Kasumi-1 (cell line): ENCODE measurements at regions not wholly inside any gene's neighbourhood (a gene's known extent, or its start where the extent isn't known, plus 50 kb on each side); places are given as distances from the start of the nearest gene placed in this dataset.
"Not testable (repeated sequence)": the region's sequence is repeated elsewhere in the genome, so short reads cannot be mapped to it uniquely, and the experiment has no call there.

Experiments
- DNase-seq, 2 experiments: peaks; one replicate each; lab custom pipeline; 2025; lab: John Stamatoyannopoulos, UW

DNA sequence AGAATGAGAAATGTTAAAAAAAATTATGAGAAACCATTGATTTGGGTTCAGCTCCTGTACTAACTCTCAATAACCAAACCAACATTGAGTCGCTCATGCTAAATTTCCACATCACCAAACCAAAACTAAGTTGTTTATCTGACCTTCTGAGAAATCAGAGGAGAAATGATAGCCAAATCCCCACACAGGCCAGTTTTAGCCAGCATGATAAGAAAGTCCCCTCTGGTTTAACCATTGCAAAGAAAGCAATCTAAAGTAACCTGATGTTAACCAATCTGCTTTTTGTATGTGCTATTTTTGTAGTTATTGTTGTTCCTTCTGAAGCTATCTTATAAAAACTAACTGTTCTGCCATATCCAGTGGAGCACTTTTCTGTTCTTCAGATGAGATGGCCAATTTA, 599.7 kb downstream of the SLC16A7 start:
- no peak for DNase-seq

DNA sequence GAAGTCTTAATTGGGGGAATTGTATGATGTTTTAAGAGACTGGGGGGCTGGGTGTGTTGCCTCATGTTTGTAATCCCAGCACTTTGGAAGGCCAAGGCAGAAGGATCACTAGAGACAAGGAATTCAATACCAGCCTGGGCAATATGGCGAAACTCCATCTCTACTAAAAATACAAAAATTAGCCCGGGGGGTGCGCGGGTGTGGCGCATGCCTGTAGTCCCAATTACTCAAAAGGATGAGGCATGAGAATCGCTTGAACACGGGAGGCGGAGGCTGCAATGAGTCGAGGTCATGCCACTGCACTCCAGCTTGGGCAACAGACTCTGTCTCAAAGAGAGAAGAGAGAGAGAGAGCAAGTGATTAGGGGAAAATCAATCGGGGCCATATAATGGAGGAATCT, 600.5 kb downstream of the SLC16A7 start:
- no peak for DNase-seq

DNA sequence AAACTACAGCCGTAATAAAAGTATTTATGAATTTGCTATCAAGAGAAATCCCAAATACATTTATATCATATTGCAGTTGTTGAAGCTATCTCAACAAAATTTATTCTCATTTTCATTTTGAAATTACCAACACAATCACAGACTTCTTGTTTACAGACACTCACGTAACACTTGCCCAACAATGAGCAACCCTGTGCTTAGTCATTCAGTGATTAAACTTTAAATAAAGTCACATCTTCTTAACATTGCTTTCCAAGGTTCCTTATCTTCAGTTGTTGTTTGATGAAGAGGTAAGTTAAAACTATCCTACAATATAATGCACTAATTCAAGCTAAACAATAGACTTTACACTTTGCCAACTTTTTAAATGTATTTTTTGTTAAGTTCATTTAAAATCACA, 601.8 kb downstream of the SLC16A7 start:
- DNase-seq, result no peak

DNA sequence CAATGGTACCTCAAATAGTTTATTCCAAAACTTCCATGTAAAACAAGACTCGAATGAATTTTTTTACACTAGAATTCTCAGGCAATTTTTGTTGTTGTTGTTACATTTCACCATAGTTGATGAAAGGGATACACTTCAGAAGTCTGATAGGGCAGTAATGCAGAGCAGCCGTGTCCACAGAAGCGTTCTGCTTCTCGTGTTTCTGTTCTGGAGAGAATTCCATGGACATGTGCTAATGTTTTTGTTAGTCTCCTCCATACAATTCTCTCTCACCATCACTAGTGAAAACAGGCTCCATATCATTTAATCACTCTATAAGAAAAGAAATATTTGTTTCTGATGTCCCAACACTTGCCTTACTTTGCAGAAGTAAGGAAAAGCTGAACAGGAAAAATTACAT, 606.1 kb downstream of the SLC16A7 start:
- no peak for DNase-seq

DNA sequence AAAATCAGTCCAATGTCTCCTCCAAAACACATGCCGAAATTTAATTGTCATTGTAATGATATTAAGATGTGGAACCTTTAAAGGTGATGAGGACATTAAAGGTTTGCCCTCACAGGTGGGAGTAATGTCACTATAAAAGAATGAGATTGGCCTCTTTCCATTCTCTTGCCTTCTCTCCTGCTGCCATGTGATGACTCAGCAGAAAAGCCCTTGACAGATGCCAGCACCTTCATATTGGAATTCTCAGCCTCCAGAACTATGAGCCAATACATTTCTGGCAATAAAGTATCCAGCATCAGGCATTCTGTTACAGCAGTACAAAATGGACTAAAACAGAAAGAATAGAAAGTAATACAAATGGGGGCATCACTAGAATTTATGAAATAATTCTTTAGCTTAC, 609.7 kb downstream of the SLC16A7 start:
- DNase-seq, result no peak

DNA sequence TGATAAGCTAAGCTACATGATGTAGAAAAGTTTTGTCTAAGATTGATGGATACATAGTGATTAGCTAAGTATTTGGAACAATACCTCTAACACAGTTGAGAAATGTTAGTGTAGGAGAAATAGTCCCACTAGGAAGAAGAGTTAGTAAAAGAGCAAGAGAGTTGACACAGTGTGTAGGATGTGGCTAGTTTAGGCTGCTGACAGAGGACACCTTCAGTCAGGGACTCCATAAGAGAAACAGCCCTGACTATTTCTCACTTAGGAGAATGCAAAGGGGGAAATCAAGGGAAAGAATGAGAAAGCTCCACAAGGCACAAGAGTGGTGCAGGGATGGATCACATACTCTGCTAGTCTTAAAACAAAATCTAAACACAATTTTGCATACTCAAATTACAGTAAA, 613.7 kb downstream of the SLC16A7 start:
- DNase-seq, result no peak

DNA sequence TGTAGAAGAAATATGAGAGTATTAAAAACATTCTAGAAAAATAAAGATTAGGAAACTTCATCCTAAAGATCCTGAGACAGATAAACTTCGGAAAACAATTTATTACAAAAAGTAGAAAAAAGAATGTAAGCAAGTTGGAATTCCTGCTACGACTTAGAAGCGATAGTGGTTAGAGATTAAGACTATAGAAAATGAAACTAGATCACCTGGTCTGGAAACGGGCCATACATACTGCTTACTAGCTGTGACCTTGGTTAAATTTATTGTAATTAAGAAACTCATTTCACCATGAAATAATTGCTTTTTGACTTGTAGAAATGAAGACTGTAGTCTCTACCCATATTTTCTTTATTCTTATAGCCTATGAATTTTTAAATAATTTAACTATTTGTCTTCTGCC, 614.1 kb downstream of the SLC16A7 start:
- no peak for DNase-seq

DNA sequence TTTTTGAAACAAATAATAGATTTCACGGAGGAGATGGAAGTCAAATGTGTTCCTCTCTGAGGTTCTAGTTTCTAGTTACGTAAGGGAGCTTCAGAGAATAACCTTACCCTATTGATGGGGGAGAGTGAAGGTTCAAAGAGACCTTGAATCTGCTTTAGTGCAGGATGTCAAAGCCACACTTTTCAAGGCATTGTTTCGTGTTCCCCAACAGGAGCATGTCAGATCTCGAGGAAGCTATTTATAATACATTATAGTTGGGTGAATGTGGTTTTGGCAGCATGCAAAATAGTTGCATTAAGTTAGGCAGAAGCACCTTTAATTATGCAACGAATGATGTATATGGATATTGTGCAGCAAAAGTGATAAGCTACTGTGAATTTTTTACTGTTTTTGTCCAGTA, 614.9 kb downstream of the SLC16A7 start:
- DNase-seq, result no peak

DNA sequence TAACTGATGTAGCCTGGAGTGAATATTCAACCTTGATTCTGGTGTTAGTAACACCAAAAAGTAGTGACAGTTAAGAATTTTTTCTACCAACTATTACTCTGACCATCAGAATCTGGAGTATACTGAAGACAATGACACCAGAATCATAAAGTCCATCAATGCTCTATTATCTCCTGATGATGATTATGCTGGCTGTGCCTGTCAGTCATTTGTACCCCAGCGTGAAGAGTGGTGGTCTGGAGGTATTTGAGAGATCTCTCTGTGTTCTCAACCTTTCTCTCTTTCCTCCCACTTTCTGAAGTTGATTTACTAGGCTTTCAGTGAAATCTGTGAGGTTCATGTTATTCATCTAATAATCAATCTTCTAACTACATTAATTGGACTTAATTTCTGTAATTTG, 615.4 kb downstream of the SLC16A7 start:
- no peak for DNase-seq

DNA sequence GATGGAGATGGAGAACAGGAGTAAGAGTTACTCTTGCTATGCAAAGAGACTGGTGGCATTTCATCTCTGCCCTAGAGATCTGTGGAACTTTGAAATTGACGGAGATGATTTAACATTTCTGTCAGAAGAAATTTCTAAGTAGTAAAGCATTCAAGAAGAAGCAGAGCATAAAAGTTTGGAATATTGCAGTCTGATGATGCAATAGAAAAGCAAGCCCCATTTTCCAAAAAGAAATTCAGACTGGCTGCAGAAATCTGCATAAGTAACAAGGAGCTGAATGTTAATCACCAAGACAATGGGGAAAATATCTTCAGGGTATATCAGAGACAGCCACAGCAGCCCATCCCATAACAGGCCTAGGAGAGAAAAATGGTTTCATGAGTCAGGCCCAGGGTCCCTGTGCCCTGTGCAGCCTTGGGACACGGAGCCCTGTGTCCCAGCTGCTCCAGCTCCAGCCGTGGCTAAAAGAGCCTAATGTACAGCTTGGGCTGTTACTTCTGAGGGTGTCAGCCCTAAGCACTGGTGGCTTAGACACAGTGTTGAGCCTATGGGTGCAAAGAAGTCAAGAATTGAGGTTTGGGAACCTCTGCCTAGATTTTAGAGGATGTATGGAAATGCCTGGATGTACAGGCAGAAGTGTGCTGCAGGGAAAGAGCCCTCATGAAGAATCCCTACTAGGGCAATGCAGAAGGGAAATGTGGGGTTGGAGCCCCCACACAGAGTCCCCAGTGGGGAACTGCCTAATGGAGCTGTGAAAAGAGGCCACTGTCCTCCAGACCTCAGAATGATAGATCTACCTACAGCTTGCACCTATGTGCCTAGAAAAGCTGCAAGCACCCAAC, 616.6 kb downstream of the SLC16A7 start:
- DNase-seq, result no peak

DNA sequence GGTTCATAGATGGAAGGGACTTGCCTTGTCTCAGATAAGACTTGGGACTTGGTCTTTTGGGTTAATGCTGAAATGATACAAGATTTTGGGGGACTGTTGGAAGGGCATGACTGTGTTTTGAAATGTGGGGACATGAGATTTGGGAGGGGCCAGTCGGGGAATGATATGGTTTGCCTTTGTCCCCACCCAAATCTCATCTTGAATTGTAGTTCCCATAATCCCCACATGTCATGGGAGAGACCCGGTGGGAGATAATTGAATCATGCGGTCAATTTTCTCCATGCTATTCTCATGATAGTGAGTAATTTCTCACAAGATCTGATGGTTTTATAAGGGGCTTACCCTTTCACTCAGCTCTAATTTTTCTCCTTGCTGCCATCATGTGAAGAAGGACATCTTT, 617.4 kb downstream of the SLC16A7 start:
- not testable (repeated sequence) for DNase-seq

DNA sequence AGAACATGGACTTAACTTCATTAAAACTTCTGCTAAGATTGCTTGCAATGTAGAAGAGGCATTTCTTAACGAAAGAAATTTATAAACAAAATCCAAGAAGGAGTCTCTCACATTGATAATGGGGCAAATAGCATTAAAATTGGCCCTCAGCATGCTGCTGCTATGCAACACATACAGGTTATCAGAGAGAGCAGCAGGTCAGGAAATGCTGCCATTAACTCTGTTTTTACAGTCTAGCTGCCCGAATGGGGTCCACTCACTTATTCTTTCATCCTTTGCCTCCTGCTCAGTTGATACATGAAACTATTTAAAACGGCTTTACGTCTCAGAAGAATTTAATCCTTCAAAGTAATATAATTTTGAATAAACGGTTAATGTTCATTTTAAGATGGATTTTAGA, 620.4 kb downstream of the SLC16A7 start:
- DNase-seq, result no peak

DNA sequence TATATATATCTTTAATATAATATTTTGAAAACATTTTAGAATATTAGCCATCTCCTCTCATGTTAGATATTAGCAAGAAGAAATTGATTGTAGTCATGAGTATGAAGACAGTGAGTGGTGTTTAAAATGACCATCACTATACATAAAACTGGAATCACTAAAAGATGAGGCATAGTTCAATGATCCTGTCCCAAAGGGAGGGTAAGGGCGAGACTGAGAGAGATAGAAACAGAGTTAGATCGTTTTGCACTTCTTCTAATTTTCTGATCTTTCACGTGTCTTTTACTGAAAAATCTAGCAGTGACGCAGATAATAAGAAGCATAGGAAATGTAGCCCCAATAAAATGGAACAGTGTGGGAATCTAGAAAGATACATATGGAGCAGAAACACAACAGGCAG, 627.4 kb downstream of the SLC16A7 start:
- DNase-seq, result no peak

DNA sequence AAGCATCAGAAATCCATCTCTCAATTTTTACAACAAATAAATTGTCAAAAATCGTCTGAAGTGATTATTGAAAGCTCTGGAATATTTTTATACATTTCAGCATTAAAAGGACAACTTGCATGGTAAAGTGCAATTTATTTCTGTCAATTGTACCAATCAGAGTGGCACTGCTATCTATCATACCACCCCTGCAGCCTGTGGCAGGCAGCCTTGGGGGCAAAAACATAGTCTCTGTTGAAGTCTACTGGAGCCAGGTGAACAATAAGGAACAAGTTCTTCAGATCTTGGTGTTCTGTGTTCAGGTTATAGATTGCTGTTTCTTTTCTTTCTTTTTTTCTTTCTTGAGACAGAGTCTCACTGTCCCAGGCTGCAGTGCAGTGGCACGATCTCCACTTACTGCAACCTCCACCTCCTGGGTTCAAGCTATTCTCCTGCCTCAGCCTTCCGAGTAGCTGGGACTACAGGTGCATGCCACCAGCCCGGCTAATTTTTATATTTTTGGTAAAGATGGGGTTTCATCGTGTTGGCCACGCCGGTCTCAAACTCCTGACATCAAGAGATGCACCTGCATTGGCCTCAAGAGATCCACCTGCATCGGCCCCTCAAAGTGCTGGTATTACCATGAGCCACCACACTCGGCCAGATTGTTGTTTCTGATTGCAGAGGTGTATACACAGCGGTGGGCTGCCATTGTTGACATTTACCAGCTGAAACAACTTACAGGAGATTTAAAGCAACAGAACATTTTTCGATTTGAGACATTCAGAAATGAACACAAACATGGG, 629.6 kb downstream of the SLC16A7 start:
- DNase-seq, result no peak

DNA sequence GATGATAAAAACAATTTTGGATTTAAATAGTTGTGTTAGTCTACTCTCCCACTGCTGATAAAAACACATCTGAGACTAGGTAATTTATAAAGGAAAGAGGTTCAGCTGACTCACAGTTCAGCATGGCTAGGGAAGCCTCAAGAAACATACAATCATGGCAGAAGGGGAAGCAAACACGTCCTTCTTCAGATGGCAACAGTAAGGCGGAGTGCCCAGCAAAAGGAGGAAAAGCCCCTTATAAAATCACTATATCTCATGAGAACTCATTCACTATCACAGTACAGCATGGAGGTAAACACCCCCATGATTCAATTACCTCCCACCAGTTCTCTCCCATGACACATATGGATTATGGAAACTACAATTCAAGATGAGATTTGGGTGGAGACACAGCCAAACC, 632.1 kb downstream of the SLC16A7 start:
- DNase-seq, result no peak

DNA sequence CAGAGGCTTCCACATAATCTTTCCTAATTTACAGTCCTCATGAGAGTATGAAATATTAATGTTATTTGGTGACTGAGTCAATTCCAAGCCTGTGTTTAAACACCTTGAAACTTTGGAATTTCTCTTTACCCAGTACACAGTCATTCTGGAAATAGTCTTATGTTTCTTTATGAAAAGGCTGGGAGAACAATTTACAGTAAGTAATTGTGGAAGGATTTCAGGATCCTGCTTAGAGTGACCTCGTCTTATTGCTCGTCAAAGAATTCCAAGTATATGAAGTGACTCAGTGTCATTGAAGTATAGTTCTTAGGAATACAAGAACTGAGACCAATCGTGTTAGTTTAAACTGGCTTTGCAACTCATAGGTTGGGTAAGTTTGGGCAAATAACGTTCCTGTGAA, 634.2 kb downstream of the SLC16A7 start:
- no peak for DNase-seq

DNA sequence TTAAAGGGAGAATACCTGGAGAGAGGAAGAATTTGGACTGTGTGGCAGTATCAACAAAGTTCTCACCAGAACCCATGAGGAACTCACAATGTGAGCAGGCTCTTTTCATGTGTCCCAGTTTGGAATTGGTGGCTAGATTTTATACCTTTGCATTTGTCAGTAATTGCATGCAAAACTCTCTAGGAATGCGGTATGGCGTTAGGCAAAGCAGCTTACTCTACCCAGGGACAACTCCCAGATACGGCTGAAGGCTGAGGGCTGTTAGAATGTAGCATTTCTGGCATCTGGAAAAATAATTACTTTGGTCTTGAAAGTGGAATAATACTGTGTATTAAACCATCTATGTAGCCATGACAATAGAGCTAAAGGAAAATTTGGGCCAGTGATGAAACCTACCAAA, 635.5 kb downstream of the SLC16A7 start:
- no peak for DNase-seq

DNA sequence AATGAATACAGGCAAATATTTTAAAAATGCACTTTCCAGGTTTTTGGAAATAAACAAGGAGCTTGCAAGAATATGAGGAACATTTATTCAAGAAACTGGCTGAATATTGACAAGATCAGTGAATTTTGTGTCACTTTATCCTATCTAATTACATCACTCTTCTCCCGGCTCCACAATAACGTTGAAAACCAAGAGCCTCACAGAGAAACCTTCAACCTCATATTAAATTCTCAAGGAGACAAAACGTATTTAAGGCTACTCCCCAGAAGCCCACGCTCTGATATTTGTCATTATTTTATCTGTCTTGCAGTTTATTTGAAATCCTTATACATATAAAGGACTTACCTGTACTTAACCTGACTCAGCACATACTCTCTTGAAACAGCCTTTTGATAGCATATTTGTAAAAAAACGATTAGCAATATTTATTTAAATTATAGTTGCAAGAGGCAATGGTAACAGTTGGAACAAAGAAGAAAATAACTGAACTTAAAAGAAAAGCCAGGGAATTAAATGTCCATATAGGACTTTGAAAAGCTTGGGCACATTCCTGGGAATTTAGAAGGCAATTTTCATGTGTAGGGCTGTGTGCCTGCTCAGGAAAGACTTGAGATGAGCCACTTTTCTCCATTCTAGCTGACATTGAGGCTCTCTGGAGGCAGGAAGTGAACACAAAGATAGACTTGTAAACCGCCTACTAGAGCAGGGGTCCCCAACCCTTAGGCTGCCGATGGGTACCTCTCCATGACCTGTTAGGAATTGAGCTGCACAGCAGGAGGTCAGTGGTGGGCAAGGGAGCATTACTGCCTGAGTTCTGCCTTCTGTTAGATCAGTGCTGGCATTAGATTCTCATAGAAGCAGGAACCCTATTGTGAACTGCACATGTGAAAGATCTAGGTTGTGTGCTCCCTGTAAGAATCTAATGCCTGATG, 636.4 kb downstream of the SLC16A7 start:
- DNase-seq, result no peak

DNA sequence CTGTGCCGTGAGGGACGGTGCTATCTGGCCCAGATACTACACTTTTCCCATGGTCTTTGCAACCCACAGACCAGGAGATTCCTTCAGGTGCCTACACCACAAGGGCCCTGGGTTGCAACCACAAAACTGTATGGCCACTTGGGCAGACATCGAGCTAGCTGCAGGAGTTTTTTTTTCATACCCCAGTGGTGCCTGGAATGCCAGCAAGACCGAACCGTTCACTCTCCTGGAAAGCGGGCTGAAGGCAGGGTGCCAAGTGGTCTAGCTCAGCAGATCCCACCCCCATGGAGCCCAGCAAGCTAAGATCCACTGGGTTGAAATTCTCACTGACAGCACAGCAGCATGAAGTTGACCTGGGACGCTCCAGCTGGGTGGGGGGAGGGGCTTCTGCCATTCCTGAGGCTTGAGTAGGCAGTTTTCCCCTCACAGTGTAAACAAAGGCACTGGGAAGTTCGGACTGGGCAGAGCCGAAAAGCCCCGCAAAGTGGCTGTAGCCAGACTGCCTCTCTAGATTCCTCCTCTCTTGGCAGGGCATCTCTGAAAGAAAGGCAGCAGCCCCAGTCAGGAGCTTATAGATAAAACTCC, 638.9 kb downstream of the SLC16A7 start:
- not testable (repeated sequence) for DNase-seq

DNA sequence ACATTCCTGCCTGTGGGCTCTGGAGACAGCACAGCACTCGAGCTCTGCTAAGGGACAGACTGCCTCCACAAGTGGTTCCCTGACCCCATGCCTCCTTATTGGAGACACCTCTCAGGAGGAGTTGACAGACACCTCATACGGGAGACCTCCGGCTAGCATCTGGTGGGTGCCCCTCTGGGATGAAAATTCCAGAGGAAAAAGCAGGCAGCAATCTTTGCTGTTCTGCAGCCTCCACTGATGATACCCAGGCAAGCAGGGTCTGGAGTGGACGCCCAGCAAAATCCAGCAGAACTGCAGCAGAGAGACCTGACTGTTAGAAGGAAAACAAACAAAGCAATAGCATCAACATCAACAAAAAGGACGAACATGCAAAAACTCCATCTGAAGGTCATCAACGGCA, 639.4 kb downstream of the SLC16A7 start:
- no peak for DNase-seq

DNA sequence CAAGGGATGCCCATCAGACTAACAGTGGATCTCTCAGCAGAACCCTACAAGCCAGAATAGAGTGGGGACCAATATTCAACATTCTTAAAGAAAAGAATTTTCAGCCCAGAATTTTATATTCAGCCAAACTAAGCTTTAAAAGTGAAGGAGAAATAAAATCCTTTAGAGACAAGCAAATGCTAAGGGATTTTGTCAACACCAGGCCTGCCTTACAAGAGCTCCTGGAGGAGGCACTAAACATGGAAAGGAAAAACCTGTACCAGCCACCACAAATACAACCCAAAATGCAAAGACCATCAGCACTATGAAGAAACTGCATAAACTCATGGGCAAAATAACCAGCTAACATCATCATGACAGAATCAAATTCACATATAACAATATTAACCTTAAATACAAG, 640.6 kb downstream of the SLC16A7 start:
- not testable (repeated sequence) for DNase-seq

DNA sequence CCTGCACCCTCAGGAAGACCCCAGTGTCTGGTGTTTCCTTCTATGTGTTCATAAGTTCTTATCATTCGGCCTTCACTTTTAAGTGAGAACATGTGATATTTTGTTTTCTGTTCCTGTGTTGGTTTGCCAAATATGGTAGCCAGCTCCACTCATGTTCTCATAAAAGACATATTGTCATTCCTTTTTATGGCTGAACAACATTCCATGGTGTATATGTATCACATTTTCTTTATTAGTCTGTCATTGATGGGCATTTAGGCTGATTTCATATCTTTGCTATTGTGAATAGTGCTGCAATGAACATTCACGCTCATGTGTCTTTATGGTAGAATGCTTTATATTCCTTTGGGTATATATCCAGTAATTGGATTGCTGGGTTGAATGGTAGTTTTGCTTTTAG, 645.1 kb downstream of the SLC16A7 start:
- no peak for DNase-seq
